ENCODE measurements at regions not wholly inside any gene's neighbourhood (a gene's known extent, or its start where the extent isn't known, plus 50 kb on each side); places are given as distances from the start of the nearest gene placed in this dataset.

DNA sequence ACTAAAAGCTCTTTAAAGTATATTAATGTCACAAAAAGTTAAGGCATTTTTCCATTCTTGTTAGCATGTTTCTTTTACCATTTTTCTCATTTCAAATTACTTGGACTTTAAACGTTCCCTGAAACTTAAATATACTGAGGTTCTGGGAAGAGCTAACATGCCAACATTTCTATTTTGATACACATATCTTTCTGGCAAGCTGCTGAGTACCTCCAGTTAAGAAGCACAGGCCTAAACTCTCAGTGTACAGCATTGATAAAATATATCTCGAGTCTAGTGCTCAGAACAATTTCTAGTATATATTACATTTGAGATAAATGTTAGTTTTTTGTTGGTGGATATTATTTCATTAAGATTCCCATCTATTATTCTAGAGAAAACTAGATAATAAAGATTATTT lies 612.9 kb upstream of the KCND2 start:
- TF ChIP-seq, protein P1, sequence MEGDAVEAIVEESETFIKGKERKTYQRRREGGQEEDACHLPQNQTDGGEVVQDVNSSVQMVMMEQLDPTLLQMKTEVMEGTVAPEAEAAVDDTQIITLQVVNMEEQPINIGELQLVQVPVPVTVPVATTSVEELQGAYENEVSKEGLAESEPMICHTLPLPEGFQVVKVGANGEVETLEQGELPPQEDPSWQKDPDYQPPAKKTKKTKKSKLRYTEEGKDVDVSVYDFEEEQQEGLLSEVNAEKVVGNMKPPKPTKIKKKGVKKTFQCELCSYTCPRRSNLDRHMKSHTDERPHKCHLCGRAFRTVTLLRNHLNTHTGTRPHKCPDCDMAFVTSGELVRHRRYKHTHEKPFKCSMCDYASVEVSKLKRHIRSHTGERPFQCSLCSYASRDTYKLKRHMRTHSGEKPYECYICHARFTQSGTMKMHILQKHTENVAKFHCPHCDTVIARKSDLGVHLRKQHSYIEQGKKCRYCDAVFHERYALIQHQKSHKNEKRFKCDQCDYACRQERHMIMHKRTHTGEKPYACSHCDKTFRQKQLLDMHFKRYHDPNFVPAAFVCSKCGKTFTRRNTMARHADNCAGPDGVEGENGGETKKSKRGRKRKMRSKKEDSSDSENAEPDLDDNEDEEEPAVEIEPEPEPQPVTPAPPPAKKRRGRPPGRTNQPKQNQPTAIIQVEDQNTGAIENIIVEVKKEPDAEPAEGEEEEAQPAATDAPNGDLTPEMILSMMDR (IDR thresholded peaks at IDR 0.05; ENCODE audit: low read depth, low read length, poor library complexity, severe bottlenecking), result no peak
- Histone ChIP-seq H3K4me2 (ENCODE audit: low read length) (no peak overlapping the region), H3K9me3 (ENCODE audit: control insufficient read depth, insufficient read depth, low read length) (no peaks in the 10 kb centered on the region), H3K79me2 (ENCODE audit: control insufficient read depth, low read length) (no peaks in the 10 kb centered on the region), H3K4me1 (ENCODE audit: control insufficient read depth, low read length) (no peaks in the 10 kb centered on the region), H3K36me3 (ENCODE audit: control insufficient read depth, low read length) (no peaks in the 10 kb centered on the region), H3K27me3 (ENCODE audit: control insufficient read depth, low read length) (no peaks in the 10 kb centered on the region), H3K27ac (ENCODE audit: low read depth, low read length) (no peak overlapping the region), H3K4me3 (ENCODE audit: low read length) (no peak overlapping the region), H3K9me2 (replicated peaks; ENCODE audit: control insufficient read depth, low read length) (no peaks in the 10 kb centered on the region), H3F3A (ENCODE audit: control insufficient read depth, insufficient read depth) (no peaks in the 10 kb centered on the region), H4K20me1 (ENCODE audit: control insufficient read depth, insufficient read depth, low read depth, low read length) (no peaks in the 10 kb centered on the region)

DNA sequence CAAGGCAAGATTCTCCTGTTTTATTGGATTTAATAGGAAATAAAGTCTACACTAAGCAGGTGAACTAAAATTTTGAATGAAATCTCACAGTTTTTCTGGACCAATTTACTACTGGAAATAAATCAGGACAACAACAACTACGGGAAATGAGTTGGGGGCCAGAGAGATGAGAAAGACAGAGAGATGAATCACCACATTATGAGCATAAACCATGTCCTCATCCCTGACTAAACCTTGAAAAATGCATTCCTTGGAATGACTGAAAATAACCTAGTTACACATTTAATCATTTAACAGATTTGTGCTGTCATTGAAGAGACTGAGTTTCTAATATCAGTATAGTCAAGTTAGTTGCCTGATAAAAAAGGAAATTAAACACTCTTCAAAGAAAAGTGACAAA lies 608.4 kb upstream of the KCND2 start:
- Histone ChIP-seq H3K79me2 (ENCODE audit: control insufficient read depth, low read length) (no peaks in the 10 kb centered on the region), H3K36me3 (ENCODE audit: control insufficient read depth, low read length) (no peaks in the 10 kb centered on the region), H3K4me2 (ENCODE audit: low read length) (no peak overlapping the region), H4K20me1 (ENCODE audit: control insufficient read depth, insufficient read depth, low read depth, low read length) (no peaks in the 10 kb centered on the region), H3K27me3 (ENCODE audit: control insufficient read depth, low read length) (no peaks in the 10 kb centered on the region), H3K9me3 (ENCODE audit: control insufficient read depth, insufficient read depth, low read length) (no peaks in the 10 kb centered on the region), H3K4me3 (ENCODE audit: low read length) (no peak overlapping the region), H3F3A (ENCODE audit: control insufficient read depth, insufficient read depth) (no peaks in the 10 kb centered on the region), H3K27ac (ENCODE audit: low read depth, low read length) (no peak overlapping the region), H3K9me2 (replicated peaks; ENCODE audit: control insufficient read depth, low read length) (no peaks in the 10 kb centered on the region), H3K4me1 (ENCODE audit: control insufficient read depth, low read length) (no peaks in the 10 kb centered on the region)
- TF ChIP-seq, protein P1 (IDR thresholded peaks at IDR 0.05; ENCODE audit: low read depth, low read length, poor library complexity, severe bottlenecking), result no peak
- no peak for TF ChIP-seq EZH2phosphoT487 (IDR thresholded peaks at IDR 0.05; ENCODE audit: borderline replicate concordance, low read length)

DNA sequence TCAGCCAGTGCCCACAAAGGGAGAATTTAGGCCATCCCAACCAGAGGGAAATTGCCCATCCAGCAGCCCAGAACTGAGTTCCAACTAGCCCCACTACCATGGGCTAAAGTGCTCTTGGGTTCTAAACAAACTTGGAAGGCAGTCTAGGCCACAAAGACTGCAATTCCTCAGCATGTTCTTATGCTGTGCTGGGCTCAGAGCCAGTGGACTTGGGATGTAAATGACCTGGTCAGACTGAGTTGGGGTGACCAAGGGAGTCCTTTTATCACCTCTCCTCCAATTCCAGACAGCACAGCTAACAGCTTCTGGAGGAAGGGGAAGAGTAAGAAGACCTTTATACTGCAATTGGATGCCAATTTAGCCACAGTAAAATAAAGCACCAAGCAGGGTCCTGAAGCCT lies 607.2 kb upstream of the KCND2 start:
- Histone ChIP-seq H3K4me1 (ENCODE audit: control insufficient read depth, low read length) (no peaks in the 10 kb centered on the region), H3K9me2 (replicated peaks; ENCODE audit: control insufficient read depth, low read length) (no peaks in the 10 kb centered on the region; the same call in 1 of the 2 replicates), H3K79me2 (ENCODE audit: control insufficient read depth, low read length) (no peaks in the 10 kb centered on the region), H3K36me3 (ENCODE audit: control insufficient read depth, low read length) (no peaks in the 10 kb centered on the region), H3F3A (ENCODE audit: control insufficient read depth, insufficient read depth) (no peaks in the 10 kb centered on the region), H3K27ac (ENCODE audit: low read depth, low read length) (no peak overlapping the region), H3K4me2 (ENCODE audit: low read length) (no peak overlapping the region), H4K20me1 (ENCODE audit: control insufficient read depth, insufficient read depth, low read depth, low read length) (no peaks in the 10 kb centered on the region), H3K9me3 (ENCODE audit: control insufficient read depth, insufficient read depth, low read length) (no peaks in the 10 kb centered on the region), H3K27me3 (ENCODE audit: control insufficient read depth, low read length) (no peaks in the 10 kb centered on the region), H3K4me3 (ENCODE audit: low read length) (no peak overlapping the region)
- TF ChIP-seq, protein P1 (IDR thresholded peaks at IDR 0.05; ENCODE audit: low read depth, low read length, poor library complexity, severe bottlenecking), result no peak
- TF ChIP-seq EZH2phosphoT487 (IDR thresholded peaks at IDR 0.05; ENCODE audit: borderline replicate concordance, low read length), result no peak

DNA sequence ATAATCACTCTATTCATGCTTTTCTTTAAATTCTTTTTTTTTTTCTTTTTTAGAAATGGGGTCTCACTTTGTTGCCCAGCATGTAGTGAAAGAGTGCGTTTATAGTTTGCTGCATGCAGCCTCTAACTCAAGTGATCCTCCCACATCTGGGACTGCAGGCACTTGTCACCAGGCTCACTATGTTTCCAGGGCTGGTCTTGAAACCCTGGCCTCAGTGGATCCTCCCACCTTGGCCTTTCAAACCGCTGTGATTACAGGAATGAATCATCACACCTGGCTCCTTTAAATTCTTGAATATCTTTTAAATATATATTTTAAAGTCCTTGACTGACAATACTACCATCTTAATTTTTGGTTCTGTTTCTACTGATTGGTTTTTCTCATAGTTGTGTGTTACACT lies 591.6 kb upstream of the KCND2 start:
- Histone ChIP-seq H3K79me2 (ENCODE audit: control insufficient read depth, low read length) (no peaks in the 10 kb centered on the region), H3K36me3 (ENCODE audit: control insufficient read depth, low read length) (no peaks in the 10 kb centered on the region), H4K20me1 (ENCODE audit: control insufficient read depth, insufficient read depth, low read depth, low read length) (no peaks in the 10 kb centered on the region), H3K4me3 (ENCODE audit: low read length) (no peak overlapping the region), H3K27ac (ENCODE audit: low read depth, low read length) (no peak overlapping the region), H3F3A (ENCODE audit: control insufficient read depth, insufficient read depth) (no peaks in the 10 kb centered on the region), H3K9me3 (ENCODE audit: control insufficient read depth, insufficient read depth, low read length) (no peaks in the 10 kb centered on the region), H3K9me2 (replicated peaks; ENCODE audit: control insufficient read depth, low read length) (no peaks in the 10 kb centered on the region), H3K27me3 (ENCODE audit: control insufficient read depth, low read length) (no peaks in the 10 kb centered on the region), H3K4me2 (ENCODE audit: low read length) (no peak overlapping the region), H3K4me1 (ENCODE audit: control insufficient read depth, low read length) (no peaks in the 10 kb centered on the region)
- TF ChIP-seq, protein P1 (IDR thresholded peaks at IDR 0.05; ENCODE audit: low read depth, low read length, poor library complexity, severe bottlenecking), result no peak
- no peak for TF ChIP-seq EZH2phosphoT487 (IDR thresholded peaks at IDR 0.05; ENCODE audit: borderline replicate concordance, low read length)

All from DOHH2 (cell line).